HepG2 (cell line): ENCODE measurements at regions not wholly inside any gene's neighbourhood (a gene's known extent, or its start where the extent isn't known, plus 50 kb on each side); places are given as distances from the start of the nearest gene placed in this dataset.

Experiments used
- ARID2 ChIP-seq: sonication (generic); formaldehyde crosslinking; IDR thresholded peaks from 2 replicates; pipeline ENCODE4 v1.8.1; 2022; ENCODE audit warnings: mild to moderate bottlenecking, missing genetic modification reagents, borderline replicate concordance
- ARNT2 ChIP-seq: sonication (generic); formaldehyde crosslinking; IDR thresholded peaks from 2 replicates; pipeline ENCODE4 v1.8.0; 2022; ENCODE audit warnings: mild to moderate bottlenecking, low read depth, missing genetic modification reagents, moderate library complexity
- ARNTL ChIP-seq: sonication (generic); formaldehyde crosslinking; IDR thresholded peaks from 2 replicates; pipeline ENCODE4 v1.4.0; 2020; ENCODE audit warnings: mild to moderate bottlenecking, missing genetic modification reagents
- CAMTA2 ChIP-seq: sonication (generic); formaldehyde crosslinking; IDR thresholded peaks from 2 replicates; pipeline ENCODE4 v1.4.0; 2020; ENCODE audit warnings: mild to moderate bottlenecking, missing genetic modification reagents, borderline replicate concordance
- DR1 ChIP-seq: sonication (generic); formaldehyde crosslinking; IDR thresholded peaks from 2 replicates; pipeline ENCODE4 v1.8.0; 2021; ENCODE audit warnings: mild to moderate bottlenecking, missing genetic modification reagents, inconsistent platforms
- GABPB1 ChIP-seq: IDR thresholded peaks from 2 replicates; pipeline ENCODE4 v1.6.1; 2016; ENCODE audit warnings: mild to moderate bottlenecking, missing genetic modification reagents, moderate library complexity, missing compliant biosample characterization
- MTA1 ChIP-seq: sonication (generic); formaldehyde crosslinking; IDR thresholded peaks from 2 replicates; pipeline ENCODE4 v1.4.0; 2020; ENCODE audit warnings: missing genetic modification reagents, mild to moderate bottlenecking, borderline replicate concordance
- NFYC ChIP-seq: IDR thresholded peaks from 2 replicates; pipeline ENCODE4 v1.6.1; 2016; ENCODE audit warnings: missing genetic modification reagents, missing compliant biosample characterization
- PAX8 ChIP-seq: sonication (generic); formaldehyde crosslinking; IDR thresholded peaks from 2 replicates; pipeline ENCODE4 v1.8.0; 2022; ENCODE audit warnings: mild to moderate bottlenecking, missing genetic modification reagents, borderline replicate concordance
- RNF219 ChIP-seq: sonication (generic); formaldehyde crosslinking; IDR thresholded peaks from 2 replicates; pipeline ENCODE4 v1.5.0; 2020; ENCODE audit warnings: mild to moderate bottlenecking, missing genetic modification reagents
- TEAD3 ChIP-seq: optimal IDR thresholded peaks from 2 replicates; pipeline ENCODE3; 2016; ENCODE audit warnings: borderline replicate concordance
- TFAP4 ChIP-seq: sonication (generic); IDR thresholded peaks from 2 replicates; pipeline ENCODE4 v1.6.1; 2016; ENCODE audit warnings: low read depth, borderline replicate concordance
- YEATS4 ChIP-seq: sonication (generic); formaldehyde crosslinking; IDR thresholded peaks from 2 replicates; pipeline ENCODE4 v1.4.0; 2020; ENCODE audit warnings: missing genetic modification reagents, borderline replicate concordance
- ZNF224 ChIP-seq: sonication (generic); formaldehyde crosslinking; IDR thresholded peaks from 2 replicates; pipeline ENCODE4 v1.5.0; 2020; ENCODE audit warnings: mild to moderate bottlenecking, missing genetic modification reagents
- ZNF441 ChIP-seq: sonication (generic); formaldehyde crosslinking; IDR thresholded peaks from 2 replicates; pipeline ENCODE4 v1.7.0; 2021; ENCODE audit warnings: missing genetic modification reagents, borderline replicate concordance
- ZNF615 ChIP-seq: sonication (generic); formaldehyde crosslinking; IDR thresholded peaks from 2 replicates; pipeline ENCODE4 v1.5.0; 2020; ENCODE audit warnings: mild to moderate bottlenecking, missing genetic modification reagents, borderline replicate concordance
- ZNF788 ChIP-seq: sonication (generic); formaldehyde crosslinking; IDR thresholded peaks from 2 replicates; pipeline ENCODE4 v1.5.0; 2020; ENCODE audit warnings: mild to moderate bottlenecking, missing genetic modification reagents, borderline replicate concordance
- ZNF891 ChIP-seq: sonication (generic); formaldehyde crosslinking; IDR thresholded peaks from 2 replicates; pipeline ENCODE4 v1.5.0; 2020; ENCODE audit warnings: mild to moderate bottlenecking, missing genetic modification reagents
- TF ChIP-seq, protein P1 (sequence below): sonication (generic); formaldehyde crosslinking; IDR thresholded peaks from 2 replicates; pipeline ENCODE4 v1.9.0; 2022; ENCODE audit warnings: missing genetic modification reagents, mild to moderate bottlenecking, borderline replicate concordance
- TF ChIP-seq, protein P2 (sequence below): sonication (generic); formaldehyde crosslinking; IDR thresholded peaks from 2 replicates; pipeline ENCODE4 v1.8.0; 2022; ENCODE audit warnings: mild to moderate bottlenecking, missing genetic modification reagents, borderline replicate concordance
- TF ChIP-seq, protein P3 (sequence below): IDR thresholded peaks from 2 replicates; pipeline ENCODE4 v1.6.1; 2016; ENCODE audit warnings: mild to moderate bottlenecking, missing biosample characterization, missing genetic modification reagents

GRCh38 chr20:26009402-26010223 lies 313.0 kb upstream of the ZNF337 start (continued):
- TF ChIP-seq, protein P1, sequence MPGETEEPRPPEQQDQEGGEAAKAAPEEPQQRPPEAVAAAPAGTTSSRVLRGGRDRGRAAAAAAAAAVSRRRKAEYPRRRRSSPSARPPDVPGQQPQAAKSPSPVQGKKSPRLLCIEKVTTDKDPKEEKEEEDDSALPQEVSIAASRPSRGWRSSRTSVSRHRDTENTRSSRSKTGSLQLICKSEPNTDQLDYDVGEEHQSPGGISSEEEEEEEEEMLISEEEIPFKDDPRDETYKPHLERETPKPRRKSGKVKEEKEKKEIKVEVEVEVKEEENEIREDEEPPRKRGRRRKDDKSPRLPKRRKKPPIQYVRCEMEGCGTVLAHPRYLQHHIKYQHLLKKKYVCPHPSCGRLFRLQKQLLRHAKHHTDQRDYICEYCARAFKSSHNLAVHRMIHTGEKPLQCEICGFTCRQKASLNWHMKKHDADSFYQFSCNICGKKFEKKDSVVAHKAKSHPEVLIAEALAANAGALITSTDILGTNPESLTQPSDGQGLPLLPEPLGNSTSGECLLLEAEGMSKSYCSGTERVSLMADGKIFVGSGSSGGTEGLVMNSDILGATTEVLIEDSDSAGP (CRISPR knock-in tag) = peak; percentile 68; the same call in 1 of the 2 replicates
- TF ChIP-seq, protein P2, sequence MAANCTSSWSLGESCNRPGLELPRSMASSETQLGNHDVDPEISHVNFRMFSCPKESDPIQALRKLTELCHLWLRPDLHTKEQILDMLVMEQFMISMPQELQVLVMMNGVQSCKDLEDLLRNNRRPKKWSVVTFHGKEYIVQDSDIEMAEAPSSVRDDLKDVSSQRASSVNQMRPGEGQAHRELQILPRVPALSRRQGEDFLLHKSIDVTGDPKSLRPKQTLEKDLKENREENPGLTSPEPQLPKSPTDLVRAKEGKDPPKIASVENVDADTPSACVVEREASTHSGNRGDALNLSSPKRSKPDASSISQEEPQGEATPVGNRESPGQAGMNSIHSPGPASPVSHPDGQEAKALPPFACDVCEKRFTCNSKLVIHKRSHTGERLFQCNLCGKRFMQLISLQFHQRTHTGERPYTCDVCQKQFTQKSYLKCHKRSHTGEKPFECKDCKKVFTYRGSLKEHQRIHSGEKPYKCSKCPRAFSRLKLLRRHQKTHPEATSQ = 0 out of 2 replicates have a peak, but pooled peaks have one; percentile 12
- TF ChIP-seq ZNF788 (CRISPR knock-in tag) (0 out of 2 replicates have a peak, but pooled peaks have one; percentile 53), ARNTL (CRISPR knock-in tag) (0 out of 2 replicates have a peak, but pooled peaks have one; percentile 9), NFYC (peak; percentile 26; the same call in 1 of the 2 replicates), ZNF224 (CRISPR knock-in tag) (peak; percentile 35; the same call in 1 of the 2 replicates), ARID2 (0 out of 2 replicates have a peak, but pooled peaks have one; percentile 26), ARNT2 (peak; percentile 74), CAMTA2 (CRISPR knock-in tag) (0 out of 2 replicates have a peak, but pooled peaks have one; percentile 71), TEAD3 (CRISPR knock-in tag) (peak; percentile 15), GABPB1 (CRISPR knock-in tag) (peak; percentile 64; the same call in 1 of the 2 replicates), RNF219 (0 out of 2 replicates have a peak, but pooled peaks have one; percentile 71), YEATS4 (peak; percentile 55; the same call in 1 of the 2 replicates), TFAP4 (peak; percentile 35; the same call in 1 of the 2 replicates), MTA1 (peak; percentile 21; the same call in 1 of the 2 replicates), ZNF891 (CRISPR knock-in tag) (peak; percentile 97), DR1 (CRISPR knock-in tag) (peak; percentile 56), ZNF615 (CRISPR knock-in tag) (0 out of 2 replicates have a peak, but pooled peaks have one; percentile 60), PAX8 (CRISPR knock-in tag) (0 out of 2 replicates have a peak, but pooled peaks have one; percentile 44), ZNF441 (CRISPR knock-in tag) (peak; percentile 70; the same call in 1 of the 2 replicates)
- TF ChIP-seq, protein P3, sequence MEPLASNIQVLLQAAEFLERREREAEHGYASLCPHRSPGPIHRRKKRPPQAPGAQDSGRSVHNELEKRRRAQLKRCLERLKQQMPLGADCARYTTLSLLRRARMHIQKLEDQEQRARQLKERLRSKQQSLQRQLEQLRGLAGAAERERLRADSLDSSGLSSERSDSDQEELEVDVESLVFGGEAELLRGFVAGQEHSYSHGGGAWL (CRISPR knock-in tag) = peak; percentile 36; the same call in 1 of the 2 replicates
